HepG2 (cell line): ENCODE measurements at regions not wholly inside any gene's neighbourhood (a gene's known extent, or its start where the extent isn't known, plus 50 kb on each side); places are given as distances from the start of the nearest gene placed in this dataset.

Source experiments
- HMGA1 ChIP-seq: sonication (generic); formaldehyde crosslinking; conservative IDR thresholded peaks from 2 replicates; pipeline ENCODE4 v1.4.0; 2020; ENCODE audit warnings: missing genetic modification reagents
- LCORL ChIP-seq, 2 experiments: fragments of 450-650 bp in 1 of 2; sonication (generic) in 1 of 2; formaldehyde crosslinking in 1 of 2; IDR thresholded peaks; 2 replicates each; pipeline versions ENCODE4 v1.5.0 to v1.6.1; 2017 to 2020; ENCODE audit warnings: antibody characterized with exemption in 1 of 2, missing genetic modification reagents in 1 of 2
- PCBP1 ChIP-seq: fragments of 200-400 bp; formaldehyde crosslinking; IDR thresholded peaks from 2 replicates; pipeline ENCODE4 v1.6.1; 2017; ENCODE audit warnings: mild to moderate bottlenecking, low read depth, low read length, borderline replicate concordance
- POLR2A ChIP-seq, 2 experiments: IDR thresholded peaks; 2 replicates each; pipeline ENCODE4 v1.6.1; 2011; ENCODE audit warnings: low read depth in 2 of 2, low read length in 2 of 2, mild to moderate bottlenecking in 1 of 2, moderate library complexity in 1 of 2; ENCODE audit not compliant: insufficient read depth in 1 of 2
- RCOR2 ChIP-seq: IDR thresholded peaks from 2 replicates; pipeline ENCODE4 v1.6.1; 2016; ENCODE audit warnings: missing biosample characterization, missing genetic modification reagents
- SMC3 ChIP-seq: IDR thresholded peaks from 2 replicates; pipeline ENCODE4 v1.6.1; 2011; ENCODE audit warnings: low read length, improper control_type of control experiment
- SRSF9 ChIP-seq: fragments of 200-400 bp; formaldehyde crosslinking; IDR thresholded peaks from 2 replicates; pipeline ENCODE4 v1.6.1; 2018; ENCODE audit warnings: borderline replicate concordance, mild to moderate bottlenecking, low read depth, low read length; ENCODE audit not compliant: insufficient read depth, poor library complexity, severe bottlenecking
- ZNF543 ChIP-seq: sonication (generic); formaldehyde crosslinking; IDR thresholded peaks from 2 replicates; pipeline ENCODE4 v1.4.0; 2020; ENCODE audit warnings: mild to moderate bottlenecking, missing genetic modification reagents
- ZNF570 ChIP-seq: sonication (generic); formaldehyde crosslinking; IDR thresholded peaks from 2 replicates; pipeline ENCODE4 v1.4.0; 2020; ENCODE audit warnings: mild to moderate bottlenecking, missing genetic modification reagents, borderline replicate concordance
- TF ChIP-seq, protein P1 (sequence below): sonication (generic); formaldehyde crosslinking; IDR thresholded peaks from 2 replicates; pipeline ENCODE4 v1.8.0; 2022; ENCODE audit warnings: missing genetic modification reagents, low read depth, mild to moderate bottlenecking, borderline replicate concordance
- TF ChIP-seq, protein P2 (sequence below): sonication (generic); formaldehyde crosslinking; IDR thresholded peaks from 2 replicates; pipeline ENCODE4 v1.5.0; 2020; ENCODE audit warnings: mild to moderate bottlenecking, missing genetic modification reagents, moderate library complexity
- TF ChIP-seq, protein P3 (sequence below): sonication (generic); formaldehyde crosslinking; IDR thresholded peaks from 2 replicates; pipeline ENCODE4 v1.8.0; 2022; ENCODE audit warnings: missing genetic modification reagents, mild to moderate bottlenecking, moderate library complexity, borderline replicate concordance

GRCh38 chr6:6923605-6924004, 184.2 kb upstream of the RREB1 start:
- TF ChIP-seq LCORL (IDR thresholded peaks at IDR 0.05) (no peak), LCORL (CRISPR knock-in tag; IDR thresholded peaks at IDR 0.05) (no peak), ZNF543 (no peak), SMC3 (no peak), ZNF570 (CRISPR knock-in tag) (no peak), RCOR2 (CRISPR knock-in tag) (no peak), HMGA1 (CRISPR knock-in tag) (no peak), SRSF9 (no peak), POLR2A (IDR thresholded peaks at IDR 0.05; ENCODE audit: insufficient read depth in 1 of 2, low read depth in 2 of 2, low read length in 2 of 2) (no peak), PCBP1 (no peak)
- TF ChIP-seq, protein P1, sequence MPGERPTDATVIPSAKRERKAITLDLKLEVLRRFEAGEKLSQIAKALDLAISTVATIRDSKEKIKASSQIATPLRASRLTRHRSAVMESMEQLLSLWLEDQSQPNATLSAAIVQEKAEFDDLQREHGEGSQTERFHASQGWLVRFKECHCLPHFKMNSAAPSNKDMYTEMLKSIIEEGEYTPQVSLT (CRISPR knock-in tag) = no peak
- TF ChIP-seq, protein P2, sequence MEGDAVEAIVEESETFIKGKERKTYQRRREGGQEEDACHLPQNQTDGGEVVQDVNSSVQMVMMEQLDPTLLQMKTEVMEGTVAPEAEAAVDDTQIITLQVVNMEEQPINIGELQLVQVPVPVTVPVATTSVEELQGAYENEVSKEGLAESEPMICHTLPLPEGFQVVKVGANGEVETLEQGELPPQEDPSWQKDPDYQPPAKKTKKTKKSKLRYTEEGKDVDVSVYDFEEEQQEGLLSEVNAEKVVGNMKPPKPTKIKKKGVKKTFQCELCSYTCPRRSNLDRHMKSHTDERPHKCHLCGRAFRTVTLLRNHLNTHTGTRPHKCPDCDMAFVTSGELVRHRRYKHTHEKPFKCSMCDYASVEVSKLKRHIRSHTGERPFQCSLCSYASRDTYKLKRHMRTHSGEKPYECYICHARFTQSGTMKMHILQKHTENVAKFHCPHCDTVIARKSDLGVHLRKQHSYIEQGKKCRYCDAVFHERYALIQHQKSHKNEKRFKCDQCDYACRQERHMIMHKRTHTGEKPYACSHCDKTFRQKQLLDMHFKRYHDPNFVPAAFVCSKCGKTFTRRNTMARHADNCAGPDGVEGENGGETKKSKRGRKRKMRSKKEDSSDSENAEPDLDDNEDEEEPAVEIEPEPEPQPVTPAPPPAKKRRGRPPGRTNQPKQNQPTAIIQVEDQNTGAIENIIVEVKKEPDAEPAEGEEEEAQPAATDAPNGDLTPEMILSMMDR (CRISPR knock-in tag) = no peak
- TF ChIP-seq, protein P3, sequence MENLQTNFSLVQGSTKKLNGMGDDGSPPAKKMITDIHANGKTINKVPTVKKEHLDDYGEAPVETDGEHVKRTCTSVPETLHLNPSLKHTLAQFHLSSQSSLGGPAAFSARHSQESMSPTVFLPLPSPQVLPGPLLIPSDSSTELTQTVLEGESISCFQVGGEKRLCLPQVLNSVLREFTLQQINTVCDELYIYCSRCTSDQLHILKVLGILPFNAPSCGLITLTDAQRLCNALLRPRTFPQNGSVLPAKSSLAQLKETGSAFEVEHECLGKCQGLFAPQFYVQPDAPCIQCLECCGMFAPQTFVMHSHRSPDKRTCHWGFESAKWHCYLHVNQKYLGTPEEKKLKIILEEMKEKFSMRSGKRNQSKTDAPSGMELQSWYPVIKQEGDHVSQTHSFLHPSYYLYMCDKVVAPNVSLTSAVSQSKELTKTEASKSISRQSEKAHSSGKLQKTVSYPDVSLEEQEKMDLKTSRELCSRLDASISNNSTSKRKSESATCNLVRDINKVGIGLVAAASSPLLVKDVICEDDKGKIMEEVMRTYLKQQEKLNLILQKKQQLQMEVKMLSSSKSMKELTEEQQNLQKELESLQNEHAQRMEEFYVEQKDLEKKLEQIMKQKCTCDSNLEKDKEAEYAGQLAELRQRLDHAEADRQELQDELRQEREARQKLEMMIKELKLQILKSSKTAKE (CRISPR knock-in tag) = no peak
